ENCODE measurements at regions not wholly inside any gene's neighbourhood (a gene's known extent, or its start where the extent isn't known, plus 50 kb on each side); places are given as distances from the start of the nearest gene placed in this dataset.

DNA sequence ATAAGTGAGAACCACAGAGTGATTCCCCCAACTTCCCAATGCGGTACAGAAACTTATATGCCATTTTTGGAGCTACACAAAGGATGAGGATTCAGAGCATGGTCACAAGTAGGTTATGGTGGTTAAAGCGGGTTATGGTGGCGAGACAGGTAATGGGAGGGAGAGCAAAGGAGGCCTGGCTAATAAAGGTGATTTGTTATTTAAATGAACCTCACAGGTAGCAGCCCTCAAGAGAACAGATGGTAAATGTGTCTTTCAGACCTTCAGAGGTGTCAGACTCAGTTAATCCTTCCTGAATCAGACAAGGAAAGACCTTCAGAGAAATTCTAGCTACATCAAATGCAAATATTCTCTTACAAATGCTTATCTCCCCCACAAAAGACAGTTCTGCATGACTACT lies 1971.4 kb downstream of the OLFM4 start:
- Histone ChIP-seq H3K4me3 (ENCODE audit: low read depth in 1 of 3, low read length in 3 of 3) (no peak overlapping the region), H3K36me3 (ENCODE audit: control insufficient read depth in 4 of 4, insufficient read depth in 3 of 4, low read depth in 1 of 4, low read length in 3 of 4) (no peaks in the 10 kb centered on the region), H3K27ac (ENCODE audit: low read depth in 1 of 2, low read length in 2 of 2) (no peak overlapping the region), H3K27me3 (ENCODE audit: control insufficient read depth in 4 of 4, insufficient read depth in 4 of 4, low read length in 3 of 4) (peaks cover 0 to 3% (median 0%) of the 10 kb centered on the region in 4 donors), H3K4me1 (ENCODE audit: control insufficient read depth in 4 of 4, insufficient read depth in 4 of 4, low read length in 3 of 4) (no peaks in the 10 kb centered on the region), H3K9me3 (ENCODE audit: control insufficient read depth in 4 of 4, low read length in 3 of 4) (no peaks in the 10 kb centered on the region), H3K9ac (ENCODE audit: low read depth in 1 of 2, low read length in 2 of 2) (no peak overlapping the region)
- 80% methylated on average over 3 of the region's 3 CpGs for WGBS
- DNase-seq (ENCODE audit: low spot score), result no peak
- TF ChIP-seq, protein P1, sequence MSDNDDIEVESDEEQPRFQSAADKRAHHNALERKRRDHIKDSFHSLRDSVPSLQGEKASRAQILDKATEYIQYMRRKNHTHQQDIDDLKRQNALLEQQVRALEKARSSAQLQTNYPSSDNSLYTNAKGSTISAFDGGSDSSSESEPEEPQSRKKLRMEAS (IDR thresholded peaks at IDR 0.05), result no peak
- TF ChIP-seq EGR1 (IDR thresholded peaks at IDR 0.05; ENCODE audit: low read depth in 2 of 2) (no peak), FOXA1 (IDR thresholded peaks at IDR 0.05) (no peak), FOXA2 (IDR thresholded peaks at IDR 0.05) (no peak), TAF1 (conservative IDR thresholded peaks at IDR 0.05) (no peak), GABPA (IDR thresholded peaks at IDR 0.05 in 1 of 2, conservative IDR thresholded peaks at IDR 0.05 in 1 of 2) (no peak), RAD21 (IDR thresholded peaks at IDR 0.05) (no peak)
- TF ChIP-seq, protein P2, sequence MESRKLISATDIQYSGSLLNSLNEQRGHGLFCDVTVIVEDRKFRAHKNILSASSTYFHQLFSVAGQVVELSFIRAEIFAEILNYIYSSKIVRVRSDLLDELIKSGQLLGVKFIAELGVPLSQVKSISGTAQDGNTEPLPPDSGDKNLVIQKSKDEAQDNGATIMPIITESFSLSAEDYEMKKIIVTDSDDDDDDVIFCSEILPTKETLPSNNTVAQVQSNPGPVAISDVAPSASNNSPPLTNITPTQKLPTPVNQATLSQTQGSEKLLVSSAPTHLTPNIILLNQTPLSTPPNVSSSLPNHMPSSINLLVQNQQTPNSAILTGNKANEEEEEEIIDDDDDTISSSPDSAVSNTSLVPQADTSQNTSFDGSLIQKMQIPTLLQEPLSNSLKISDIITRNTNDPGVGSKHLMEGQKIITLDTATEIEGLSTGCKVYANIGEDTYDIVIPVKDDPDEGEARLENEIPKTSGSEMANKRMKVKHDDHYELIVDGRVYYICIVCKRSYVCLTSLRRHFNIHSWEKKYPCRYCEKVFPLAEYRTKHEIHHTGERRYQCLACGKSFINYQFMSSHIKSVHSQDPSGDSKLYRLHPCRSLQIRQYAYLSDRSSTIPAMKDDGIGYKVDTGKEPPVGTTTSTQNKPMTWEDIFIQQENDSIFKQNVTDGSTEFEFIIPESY (IDR thresholded peaks at IDR 0.05), result no peak
- TF ChIP-seq, protein P3, sequence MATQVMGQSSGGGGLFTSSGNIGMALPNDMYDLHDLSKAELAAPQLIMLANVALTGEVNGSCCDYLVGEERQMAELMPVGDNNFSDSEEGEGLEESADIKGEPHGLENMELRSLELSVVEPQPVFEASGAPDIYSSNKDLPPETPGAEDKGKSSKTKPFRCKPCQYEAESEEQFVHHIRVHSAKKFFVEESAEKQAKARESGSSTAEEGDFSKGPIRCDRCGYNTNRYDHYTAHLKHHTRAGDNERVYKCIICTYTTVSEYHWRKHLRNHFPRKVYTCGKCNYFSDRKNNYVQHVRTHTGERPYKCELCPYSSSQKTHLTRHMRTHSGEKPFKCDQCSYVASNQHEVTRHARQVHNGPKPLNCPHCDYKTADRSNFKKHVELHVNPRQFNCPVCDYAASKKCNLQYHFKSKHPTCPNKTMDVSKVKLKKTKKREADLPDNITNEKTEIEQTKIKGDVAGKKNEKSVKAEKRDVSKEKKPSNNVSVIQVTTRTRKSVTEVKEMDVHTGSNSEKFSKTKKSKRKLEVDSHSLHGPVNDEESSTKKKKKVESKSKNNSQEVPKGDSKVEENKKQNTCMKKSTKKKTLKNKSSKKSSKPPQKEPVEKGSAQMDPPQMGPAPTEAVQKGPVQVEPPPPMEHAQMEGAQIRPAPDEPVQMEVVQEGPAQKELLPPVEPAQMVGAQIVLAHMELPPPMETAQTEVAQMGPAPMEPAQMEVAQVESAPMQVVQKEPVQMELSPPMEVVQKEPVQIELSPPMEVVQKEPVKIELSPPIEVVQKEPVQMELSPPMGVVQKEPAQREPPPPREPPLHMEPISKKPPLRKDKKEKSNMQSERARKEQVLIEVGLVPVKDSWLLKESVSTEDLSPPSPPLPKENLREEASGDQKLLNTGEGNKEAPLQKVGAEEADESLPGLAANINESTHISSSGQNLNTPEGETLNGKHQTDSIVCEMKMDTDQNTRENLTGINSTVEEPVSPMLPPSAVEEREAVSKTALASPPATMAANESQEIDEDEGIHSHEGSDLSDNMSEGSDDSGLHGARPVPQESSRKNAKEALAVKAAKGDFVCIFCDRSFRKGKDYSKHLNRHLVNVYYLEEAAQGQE (IDR thresholded peaks at IDR 0.05), result no peak
- TF ChIP-seq, protein P4, sequence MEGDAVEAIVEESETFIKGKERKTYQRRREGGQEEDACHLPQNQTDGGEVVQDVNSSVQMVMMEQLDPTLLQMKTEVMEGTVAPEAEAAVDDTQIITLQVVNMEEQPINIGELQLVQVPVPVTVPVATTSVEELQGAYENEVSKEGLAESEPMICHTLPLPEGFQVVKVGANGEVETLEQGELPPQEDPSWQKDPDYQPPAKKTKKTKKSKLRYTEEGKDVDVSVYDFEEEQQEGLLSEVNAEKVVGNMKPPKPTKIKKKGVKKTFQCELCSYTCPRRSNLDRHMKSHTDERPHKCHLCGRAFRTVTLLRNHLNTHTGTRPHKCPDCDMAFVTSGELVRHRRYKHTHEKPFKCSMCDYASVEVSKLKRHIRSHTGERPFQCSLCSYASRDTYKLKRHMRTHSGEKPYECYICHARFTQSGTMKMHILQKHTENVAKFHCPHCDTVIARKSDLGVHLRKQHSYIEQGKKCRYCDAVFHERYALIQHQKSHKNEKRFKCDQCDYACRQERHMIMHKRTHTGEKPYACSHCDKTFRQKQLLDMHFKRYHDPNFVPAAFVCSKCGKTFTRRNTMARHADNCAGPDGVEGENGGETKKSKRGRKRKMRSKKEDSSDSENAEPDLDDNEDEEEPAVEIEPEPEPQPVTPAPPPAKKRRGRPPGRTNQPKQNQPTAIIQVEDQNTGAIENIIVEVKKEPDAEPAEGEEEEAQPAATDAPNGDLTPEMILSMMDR (IDR thresholded peaks at IDR 0.05; ENCODE audit: low read depth, low read length, missing input control), result no peak

DNA sequence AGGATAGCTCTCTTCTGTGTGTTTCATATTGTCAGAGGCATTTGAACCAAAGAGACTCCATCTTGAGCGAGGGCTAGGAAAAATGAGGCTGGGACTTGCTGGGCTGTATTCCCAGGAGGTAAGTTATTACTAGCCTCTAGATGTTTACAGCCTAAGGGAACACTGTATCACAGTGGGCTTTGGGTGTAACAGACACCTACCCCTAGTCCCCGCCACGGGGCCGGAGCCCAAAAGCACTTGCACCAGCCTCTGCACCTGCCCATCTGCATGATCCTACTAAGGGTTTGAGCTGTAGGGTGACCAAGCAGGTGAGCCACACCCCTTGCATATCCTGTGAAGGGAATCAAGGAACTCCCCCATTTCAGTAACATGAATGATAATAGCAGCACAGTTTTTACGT lies 1972.2 kb downstream of the OLFM4 start:
- TF ChIP-seq GABPA (IDR thresholded peaks at IDR 0.05 in 1 of 2, conservative IDR thresholded peaks at IDR 0.05 in 1 of 2) (no peak), FOXA2 (IDR thresholded peaks at IDR 0.05) (no peak), HNF4G (IDR thresholded peaks at IDR 0.05) (no peak), NR2F2 (IDR thresholded peaks at IDR 0.05) (no peak)
- TF ChIP-seq, protein P2 (IDR thresholded peaks at IDR 0.05), result no peak
- TF ChIP-seq, protein P5, sequence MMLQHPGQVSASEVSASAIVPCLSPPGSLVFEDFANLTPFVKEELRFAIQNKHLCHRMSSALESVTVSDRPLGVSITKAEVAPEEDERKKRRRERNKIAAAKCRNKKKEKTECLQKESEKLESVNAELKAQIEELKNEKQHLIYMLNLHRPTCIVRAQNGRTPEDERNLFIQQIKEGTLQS (IDR thresholded peaks at IDR 0.05), result no peak
- Histone ChIP-seq H3K4me3 (ENCODE audit: low read depth in 1 of 3, low read length in 3 of 3) (no peak overlapping the region), H3K27ac (ENCODE audit: low read depth in 1 of 2, low read length in 2 of 2) (no peak overlapping the region), H3K4me1 (ENCODE audit: control insufficient read depth in 4 of 4, insufficient read depth in 4 of 4, low read length in 3 of 4) (no peaks in the 10 kb centered on the region), H3K9me3 (ENCODE audit: control insufficient read depth in 4 of 4, low read length in 3 of 4) (no peaks in the 10 kb centered on the region), H3K36me3 (ENCODE audit: control insufficient read depth in 4 of 4, insufficient read depth in 3 of 4, low read depth in 1 of 4, low read length in 3 of 4) (no peaks in the 10 kb centered on the region), H3K27me3 (ENCODE audit: control insufficient read depth in 4 of 4, insufficient read depth in 4 of 4, low read length in 3 of 4) (peaks cover 0 to 3% (median 0%) of the 10 kb centered on the region in 4 donors), H3K9ac (ENCODE audit: low read depth in 1 of 2, low read length in 2 of 2) (no peak overlapping the region)
- 84% methylated on average over 5 of the region's 5 CpGs for WGBS
- no peak for DNase-seq (ENCODE audit: low spot score)
